ENCODE measurements at regions not wholly inside any gene's neighbourhood (a gene's known extent, or its start where the extent isn't known, plus 50 kb on each side); places are given as distances from the start of the nearest gene placed in this dataset.

GRCh38 chr2:42855221-42855970, 63.0 kb upstream of the HAAO start:
- no peak for TF ChIP-seq CTCF (IDR thresholded peaks at IDR 0.05)
- no peak for TF ChIP-seq SIN3A (IDR thresholded peaks at IDR 0.05; ENCODE audit: borderline replicate concordance, insufficient read depth, low read depth, low read length)
- no peak for TF ChIP-seq TCF7L2 (IDR thresholded peaks at IDR 0.05; ENCODE audit: low read depth, low read length)
- TF ChIP-seq POLR2AphosphoS5 (IDR thresholded peaks at IDR 0.05; ENCODE audit: low read depth, low read length) = no peak
- no peak for TF ChIP-seq REST (IDR thresholded peaks at IDR 0.05; ENCODE audit: insufficient read depth in 1 of 2, low read depth in 2 of 2, low read length in 1 of 2)

Data from Panc1 (cell line).